Renal cortical epithelial cell (primary cell): ENCODE measurements at regions not wholly inside any gene's neighbourhood (a gene's known extent, or its start where the extent isn't known, plus 50 kb on each side); places are given as distances from the start of the nearest gene placed in this dataset.
A peak's percentile ranks its signal among the peaks of the same experiment; 100 is the strongest.

Source experiments
- DNase-seq: peaks from one replicate; pipeline ENCODE4 v3.0.0-alpha.2; 2011; ENCODE audit warnings: low read depth

- no peak for DNase-seq
Observed at GRCh38 chr3:41037651-41038334, 161.5 kb upstream of the CTNNB1 start.

GRCh38 chr3:41040256-41040655 lies 159.0 kb upstream of the CTNNB1 start:
- no peak for DNase-seq

GRCh38 chr3:41041462-41041861 lies 157.8 kb upstream of the CTNNB1 start:
- DNase-seq, result no peak

GRCh38 chr3:41041899-41042298 lies 157.4 kb upstream of the CTNNB1 start:
- no peak for DNase-seq

GRCh38 chr3:41044523-41044922 lies 154.8 kb upstream of the CTNNB1 start:
- DNase-seq, result no peak

- DNase-seq, result no peak
Observed at GRCh38 chr3:41045491-41045890, 153.8 kb upstream of the CTNNB1 start.

GRCh38 chr3:41050144-41050543 lies 149.2 kb upstream of the CTNNB1 start:
- DNase-seq, result no peak

- peak; percentile 20 for DNase-seq
Observed at GRCh38 chr3:41053220-41053619, 146.1 kb upstream of the CTNNB1 start.

GRCh38 chr3:41060106-41060505 lies 139.2 kb upstream of the CTNNB1 start:
- no peak for DNase-seq

GRCh38 chr3:41064070-41064469 lies 135.2 kb upstream of the CTNNB1 start:
- DNase-seq, result no peak

- no peak for DNase-seq
Observed at GRCh38 chr3:41064526-41064925, 134.8 kb upstream of the CTNNB1 start.

GRCh38 chr3:41065340-41065739 lies 134.0 kb upstream of the CTNNB1 start:
- no peak for DNase-seq

GRCh38 chr3:41073190-41073589 lies 126.1 kb upstream of the CTNNB1 start:
- DNase-seq, result no peak

- DNase-seq, result peak; percentile 20
Observed at GRCh38 chr3:41075975-41076374, 123.3 kb upstream of the CTNNB1 start.

GRCh38 chr3:41076399-41076798 lies 122.9 kb upstream of the CTNNB1 start:
- DNase-seq, result no peak

- no peak for DNase-seq
Observed at GRCh38 chr3:41080141-41080540, 119.2 kb upstream of the CTNNB1 start.

- no peak for DNase-seq
Observed at GRCh38 chr3:41088882-41089281, 110.4 kb upstream of the CTNNB1 start.

GRCh38 chr3:41089566-41089965 lies 109.7 kb upstream of the CTNNB1 start:
- no peak for DNase-seq

- no peak for DNase-seq
Observed at GRCh38 chr3:41092844-41093243, 106.5 kb upstream of the CTNNB1 start.

GRCh38 chr3:41093476-41093875 lies 105.8 kb upstream of the CTNNB1 start:
- no peak for DNase-seq

- no peak for DNase-seq
Observed at GRCh38 chr3:41094351-41094750, 105.0 kb upstream of the CTNNB1 start.

- peak; percentile 67 for DNase-seq
Observed at GRCh38 chr3:41095702-41096101, 103.6 kb upstream of the CTNNB1 start.

GRCh38 chr3:41097896-41098496 lies 101.3 kb upstream of the CTNNB1 start:
- DNase-seq, result no peak

GRCh38 chr3:41101231-41101630 lies 98.1 kb upstream of the CTNNB1 start:
- DNase-seq, result no peak
